ENCODE measurements at regions not wholly inside any gene's neighbourhood (a gene's known extent, or its start where the extent isn't known, plus 50 kb on each side); places are given as distances from the start of the nearest gene placed in this dataset.

GRCh38 chr4:38442073-38442788 lies 221.8 kb upstream of the KLF3 start:
- no peak for DNase-seq (ENCODE audit: low read depth in 1 of 2, low spot score in 1 of 2)
- Histone ChIP-seq H3K27ac (replicated peaks) (no peak overlapping the region), H3K4me3 (replicated peaks; ENCODE audit: insufficient read depth, low read length) (no peak overlapping the region), H3K27me3 (ENCODE audit: insufficient read depth, poor library complexity, severe bottlenecking) (no peaks in the 10 kb centered on the region)
- TF ChIP-seq SPI1 (IDR thresholded peaks at IDR 0.05; ENCODE audit: borderline replicate concordance, low read depth) (no peak), GABPA (IDR thresholded peaks at IDR 0.05; ENCODE audit: low read depth) (no peak)
- TF ChIP-seq, protein P1, sequence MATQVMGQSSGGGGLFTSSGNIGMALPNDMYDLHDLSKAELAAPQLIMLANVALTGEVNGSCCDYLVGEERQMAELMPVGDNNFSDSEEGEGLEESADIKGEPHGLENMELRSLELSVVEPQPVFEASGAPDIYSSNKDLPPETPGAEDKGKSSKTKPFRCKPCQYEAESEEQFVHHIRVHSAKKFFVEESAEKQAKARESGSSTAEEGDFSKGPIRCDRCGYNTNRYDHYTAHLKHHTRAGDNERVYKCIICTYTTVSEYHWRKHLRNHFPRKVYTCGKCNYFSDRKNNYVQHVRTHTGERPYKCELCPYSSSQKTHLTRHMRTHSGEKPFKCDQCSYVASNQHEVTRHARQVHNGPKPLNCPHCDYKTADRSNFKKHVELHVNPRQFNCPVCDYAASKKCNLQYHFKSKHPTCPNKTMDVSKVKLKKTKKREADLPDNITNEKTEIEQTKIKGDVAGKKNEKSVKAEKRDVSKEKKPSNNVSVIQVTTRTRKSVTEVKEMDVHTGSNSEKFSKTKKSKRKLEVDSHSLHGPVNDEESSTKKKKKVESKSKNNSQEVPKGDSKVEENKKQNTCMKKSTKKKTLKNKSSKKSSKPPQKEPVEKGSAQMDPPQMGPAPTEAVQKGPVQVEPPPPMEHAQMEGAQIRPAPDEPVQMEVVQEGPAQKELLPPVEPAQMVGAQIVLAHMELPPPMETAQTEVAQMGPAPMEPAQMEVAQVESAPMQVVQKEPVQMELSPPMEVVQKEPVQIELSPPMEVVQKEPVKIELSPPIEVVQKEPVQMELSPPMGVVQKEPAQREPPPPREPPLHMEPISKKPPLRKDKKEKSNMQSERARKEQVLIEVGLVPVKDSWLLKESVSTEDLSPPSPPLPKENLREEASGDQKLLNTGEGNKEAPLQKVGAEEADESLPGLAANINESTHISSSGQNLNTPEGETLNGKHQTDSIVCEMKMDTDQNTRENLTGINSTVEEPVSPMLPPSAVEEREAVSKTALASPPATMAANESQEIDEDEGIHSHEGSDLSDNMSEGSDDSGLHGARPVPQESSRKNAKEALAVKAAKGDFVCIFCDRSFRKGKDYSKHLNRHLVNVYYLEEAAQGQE (IDR thresholded peaks at IDR 0.05; ENCODE audit: insufficient replicate concordance, low read depth): no peak
- TF ChIP-seq, protein P2, sequence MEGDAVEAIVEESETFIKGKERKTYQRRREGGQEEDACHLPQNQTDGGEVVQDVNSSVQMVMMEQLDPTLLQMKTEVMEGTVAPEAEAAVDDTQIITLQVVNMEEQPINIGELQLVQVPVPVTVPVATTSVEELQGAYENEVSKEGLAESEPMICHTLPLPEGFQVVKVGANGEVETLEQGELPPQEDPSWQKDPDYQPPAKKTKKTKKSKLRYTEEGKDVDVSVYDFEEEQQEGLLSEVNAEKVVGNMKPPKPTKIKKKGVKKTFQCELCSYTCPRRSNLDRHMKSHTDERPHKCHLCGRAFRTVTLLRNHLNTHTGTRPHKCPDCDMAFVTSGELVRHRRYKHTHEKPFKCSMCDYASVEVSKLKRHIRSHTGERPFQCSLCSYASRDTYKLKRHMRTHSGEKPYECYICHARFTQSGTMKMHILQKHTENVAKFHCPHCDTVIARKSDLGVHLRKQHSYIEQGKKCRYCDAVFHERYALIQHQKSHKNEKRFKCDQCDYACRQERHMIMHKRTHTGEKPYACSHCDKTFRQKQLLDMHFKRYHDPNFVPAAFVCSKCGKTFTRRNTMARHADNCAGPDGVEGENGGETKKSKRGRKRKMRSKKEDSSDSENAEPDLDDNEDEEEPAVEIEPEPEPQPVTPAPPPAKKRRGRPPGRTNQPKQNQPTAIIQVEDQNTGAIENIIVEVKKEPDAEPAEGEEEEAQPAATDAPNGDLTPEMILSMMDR (IDR thresholded peaks at IDR 0.05; ENCODE audit: insufficient read depth, low read length): no peak

- no peak overlapping the region for H3K4me3 ChIP-seq (replicated peaks; ENCODE audit: insufficient read depth, low read length)
- no peak for DNase-seq (ENCODE audit: low read depth in 1 of 2, low spot score in 1 of 2)
- H3K27me3 ChIP-seq (ENCODE audit: insufficient read depth, poor library complexity, severe bottlenecking): no peaks in the 10 kb centered on the region
- H3K27ac ChIP-seq (replicated peaks): no peak overlapping the region
- TF ChIP-seq POLR2AphosphoS5 (IDR thresholded peaks at IDR 0.05; ENCODE audit: low read depth) (no peak), SPI1 (IDR thresholded peaks at IDR 0.05; ENCODE audit: borderline replicate concordance, low read depth) (no peak), GABPA (IDR thresholded peaks at IDR 0.05; ENCODE audit: low read depth) (no peak)
- TF ChIP-seq, protein P2 (IDR thresholded peaks at IDR 0.05; ENCODE audit: insufficient read depth, low read length): no peak
- TF ChIP-seq, protein P1 (IDR thresholded peaks at IDR 0.05; ENCODE audit: insufficient replicate concordance, low read depth): no peak
Measured at GRCh38 chr4:38449506-38450174, 214.4 kb upstream of the KLF3 start.

DNA sequence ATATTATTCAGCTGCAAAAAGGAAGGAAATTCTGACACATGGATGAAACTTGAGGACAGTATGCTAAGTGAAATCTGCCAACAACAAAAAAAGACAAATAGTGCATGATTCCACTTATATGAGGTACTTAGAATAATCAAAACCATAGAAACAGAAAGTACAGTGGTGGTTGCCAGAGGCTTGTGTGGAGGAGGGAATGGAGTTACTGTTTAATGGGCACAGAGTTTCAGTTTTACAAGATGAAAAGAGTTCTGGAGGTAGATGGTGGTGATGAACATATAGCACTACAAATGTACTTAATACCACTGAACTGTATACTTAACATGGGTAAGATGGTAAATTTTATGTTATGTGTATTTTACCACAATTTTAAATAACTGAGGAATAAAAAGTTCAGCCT lies 212.0 kb upstream of the KLF3 start:
- no peak for DNase-seq (ENCODE audit: low read depth in 1 of 2, low spot score in 1 of 2)
- no peak overlapping the region for H3K4me3 ChIP-seq (replicated peaks; ENCODE audit: insufficient read depth, low read length)
- TF ChIP-seq, protein P2 (IDR thresholded peaks at IDR 0.05; ENCODE audit: insufficient read depth, low read length): no peak
- TF ChIP-seq GABPA (IDR thresholded peaks at IDR 0.05; ENCODE audit: low read depth) (no peak), SPI1 (IDR thresholded peaks at IDR 0.05; ENCODE audit: borderline replicate concordance, low read depth) (no peak)
- TF ChIP-seq, protein P1 (IDR thresholded peaks at IDR 0.05; ENCODE audit: insufficient replicate concordance, low read depth): no peak
- no peaks in the 10 kb centered on the region for H3K27me3 ChIP-seq (ENCODE audit: insufficient read depth, poor library complexity, severe bottlenecking)
- no peak overlapping the region for H3K27ac ChIP-seq (replicated peaks)

Measured in HL-60 (cell line).